Psoas muscle (tissue), 7 donors: ENCODE measurements at regions not wholly inside any gene's neighbourhood (a gene's known extent, or its start where the extent isn't known, plus 50 kb on each side); places are given as distances from the start of the nearest gene placed in this dataset.

Source experiments
- ATAC-seq, 4 donors: fragments of 200-7000 bp; cut with Tn5 transposase; one replicate each; pipeline ENCODE4 v1.9.1; 2020; ENCODE audit warnings: moderate library complexity in 3 of 4, mild to moderate bottlenecking in 2 of 4
- DNase-seq, 2 donors: peaks; one replicate each; pipeline ENCODE4 v3.0.0-alpha.2; 2020
- H3K27ac ChIP-seq: fragments of 200-600 bp; one replicate; pipeline ENCODE4 v1.8.0; 2022
- H3K27me3 ChIP-seq, 3 donors: fragments of 200-600 bp in 1 of 3; one replicate each; pipeline versions ENCODE4 v1.6.1 to v1.8.0; 2013 to 2022; ENCODE audit warnings: low read length in 2 of 3, mild to moderate bottlenecking in 2 of 3, moderate library complexity in 1 of 3; ENCODE audit not compliant: insufficient read depth in 3 of 3
- H3K36me3 ChIP-seq, 2 donors: fragments of 200-600 bp in 1 of 2; one replicate each; pipeline versions ENCODE4 v1.6.1 to v1.8.0; 2013 to 2022; ENCODE audit warnings: low read depth in 1 of 2, mild to moderate bottlenecking in 1 of 2, moderate library complexity in 1 of 2; ENCODE audit not compliant: insufficient read depth in 1 of 2
- H3K4me1 ChIP-seq: fragments of 200-600 bp; one replicate; pipeline ENCODE4 v1.8.0; 2022
- H3K4me3 ChIP-seq: fragments of 200-600 bp; one replicate; pipeline ENCODE4 v1.8.0; 2022; ENCODE audit warnings: mild to moderate bottlenecking
- H3K9me3 ChIP-seq: fragments of 200-600 bp; one replicate; pipeline ENCODE4 v1.8.0; 2022
- WGBS, 3 donors: extraction: QIAGEN DNeasy Blood & Tissue Kit; methylation state at CpG; one replicate each; pipeline versions ENCODE4 v1.1.6 to v1.1.7; 2013; 5-methylcytosine and 5-hydroxymethylcytosine counted together
- intact Hi-C, 2 donors: fragments of 100-400 bp; cut with DNase I; formaldehyde crosslinking; loops; one replicate each; pipeline versions ENCODE4 v1.11.0 to v1.14.2; 2022
- TF ChIP-seq, protein P1 (sequence below): fragments of 200-600 bp; IDR thresholded peaks from one replicate; pipeline ENCODE4 v1.8.0; 2022; ENCODE audit warnings: antibody characterized with exemption
- donor health status: healthy with polysubstance abuse.
- donor health status: DM: no; HTN: no; CAD: no; lungs with moderate emphysema.
- donor health status: Bipolar disorder and iron deficiency.
- donor health status: healthy.
- donor health status: DM: yes; HTN: yes; CAD: no.
- donor health status: DM: no; HTN: no; CAD: no.
- donor health status: DM: yes; HTN: yes; CAD: no.

DNA sequence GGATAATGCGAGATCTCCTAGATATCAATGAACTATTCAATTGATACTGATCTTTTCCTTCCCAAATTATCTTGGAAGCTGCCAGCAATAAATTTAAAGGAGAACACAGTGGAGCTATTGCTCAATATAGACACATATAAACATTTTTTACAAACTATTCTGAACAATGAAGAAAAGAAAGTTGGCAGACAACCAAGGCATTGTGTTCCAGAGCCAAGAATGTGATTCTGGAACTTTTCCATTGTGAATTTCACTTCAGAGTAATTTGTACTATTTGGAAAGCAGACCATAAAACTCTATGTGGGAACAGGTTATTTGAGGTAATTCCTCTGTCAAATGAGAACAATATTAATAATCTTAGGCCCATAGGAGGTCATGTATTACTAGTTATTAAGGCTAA is 588.2 kb downstream of the IRS1 start:
- ATAC-seq, result no peak

DNA sequence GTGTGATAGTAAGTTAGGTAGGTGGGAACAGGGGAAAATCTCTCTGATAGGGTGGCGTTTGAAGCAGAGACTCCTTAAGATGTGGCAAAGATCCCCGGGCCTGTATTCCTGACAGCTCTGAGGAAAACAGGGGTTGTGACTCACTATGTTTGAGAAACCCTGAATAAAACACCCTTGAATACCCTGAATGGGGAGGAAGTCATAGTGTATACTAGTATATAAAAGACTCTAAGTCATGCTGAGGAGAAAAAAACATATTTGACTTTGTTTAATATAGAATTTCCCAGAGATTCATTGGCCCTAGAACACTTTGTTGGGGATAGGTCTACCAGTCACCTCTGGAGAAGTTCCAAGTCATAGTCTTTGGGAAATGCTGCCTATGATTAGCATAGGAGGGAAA is 590.9 kb downstream of the IRS1 start:
- intact Hi-C loops, result no loop called here
- Histone ChIP-seq H3K27me3 (no peaks in the 10 kb centered on the region), H3K9me3 (no peaks in the 10 kb centered on the region), H3K4me1 (peaks cover 3% of the 10 kb centered on the region), H3K36me3 (no peaks in the 10 kb centered on the region), H3K27ac (no peak overlapping the region), H3K4me3 (no peak overlapping the region)
- ATAC-seq (peak in 1 of 4 donors; percentile 27), DNase-seq (no peak)
- TF ChIP-seq, protein P1, sequence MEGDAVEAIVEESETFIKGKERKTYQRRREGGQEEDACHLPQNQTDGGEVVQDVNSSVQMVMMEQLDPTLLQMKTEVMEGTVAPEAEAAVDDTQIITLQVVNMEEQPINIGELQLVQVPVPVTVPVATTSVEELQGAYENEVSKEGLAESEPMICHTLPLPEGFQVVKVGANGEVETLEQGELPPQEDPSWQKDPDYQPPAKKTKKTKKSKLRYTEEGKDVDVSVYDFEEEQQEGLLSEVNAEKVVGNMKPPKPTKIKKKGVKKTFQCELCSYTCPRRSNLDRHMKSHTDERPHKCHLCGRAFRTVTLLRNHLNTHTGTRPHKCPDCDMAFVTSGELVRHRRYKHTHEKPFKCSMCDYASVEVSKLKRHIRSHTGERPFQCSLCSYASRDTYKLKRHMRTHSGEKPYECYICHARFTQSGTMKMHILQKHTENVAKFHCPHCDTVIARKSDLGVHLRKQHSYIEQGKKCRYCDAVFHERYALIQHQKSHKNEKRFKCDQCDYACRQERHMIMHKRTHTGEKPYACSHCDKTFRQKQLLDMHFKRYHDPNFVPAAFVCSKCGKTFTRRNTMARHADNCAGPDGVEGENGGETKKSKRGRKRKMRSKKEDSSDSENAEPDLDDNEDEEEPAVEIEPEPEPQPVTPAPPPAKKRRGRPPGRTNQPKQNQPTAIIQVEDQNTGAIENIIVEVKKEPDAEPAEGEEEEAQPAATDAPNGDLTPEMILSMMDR, result no peak
- WGBS, 3 donors, result 88 to 94% (median 93%) methylated on average over 2 of the region's 2 CpGs

More for the DNA sequence above, 588.2 kb downstream of the IRS1 start:
- intact Hi-C loops, result loop anchor here in 1 of 2 donors (10.0 kb wide), 1 partner anchor 593 kb away; no protein-coding TSS in a partner anchor
- Histone ChIP-seq H3K4me1 (peaks cover 3% of the 10 kb centered on the region), H3K27me3 (no peaks in the 10 kb centered on the region), H3K9me3 (no peaks in the 10 kb centered on the region), H3K36me3 (no peaks in the 10 kb centered on the region), H3K4me3 (no peak overlapping the region), H3K27ac (no peak overlapping the region)
- DNase-seq, result no peak
- 23 to 38% (median 28%) methylated on average over 1 of the region's 1 CpG for WGBS, 3 donors
- TF ChIP-seq, protein P1, result no peak

- no peak overlapping the region for H3K4me3 ChIP-seq
- intact Hi-C loops, result no loop called here
- TF ChIP-seq, protein P1, result no peak
- 23 to 30% (median 26%) methylated on average over 5 of the region's 5 CpGs for WGBS, 3 donors
- no peaks in the 10 kb centered on the region for H3K27me3 ChIP-seq
- no peaks in the 10 kb centered on the region for H3K36me3 ChIP-seq
- no peak overlapping the region for H3K27ac ChIP-seq
- peak in 1 of 2 donors; percentile 40 for DNase-seq
- peak; percentile 61 to 90 (median 76) for ATAC-seq
- no peaks in the 10 kb centered on the region for H3K9me3 ChIP-seq
- peaks cover 3% of the 10 kb centered on the region for H3K4me1 ChIP-seq
These were observed 591.9 kb downstream of the IRS1 start for GRCh38 chr2:226207671-226208070.

- TF ChIP-seq, protein P1, result no peak
- Histone ChIP-seq H3K27ac (no peak overlapping the region), H3K36me3 (no peaks in the 10 kb centered on the region), H3K9me3 (no peaks in the 10 kb centered on the region), H3K4me1 (no peaks in the 10 kb centered on the region), H3K27me3 (no peaks in the 10 kb centered on the region), H3K4me3 (no peak overlapping the region)
- ATAC-seq, result no peak
- 86 to 92% (median 92%) methylated on average over 2 of the region's 2 CpGs for WGBS, 3 donors
- no peak for DNase-seq
- intact Hi-C loops, result no loop called here
These were observed 600.1 kb downstream of the IRS1 start for GRCh38 chr2:226199555-226199954.

- TF ChIP-seq, protein P1, result no peak
- no peak for ATAC-seq
- no peak overlapping the region for H3K4me3 ChIP-seq
- WGBS, 3 donors, result 89 to 92% (median 92%) methylated on average over 4 of the region's 4 CpGs
- no peak overlapping the region for H3K27ac ChIP-seq
- no peaks in the 10 kb centered on the region for H3K36me3 ChIP-seq
- no peaks in the 10 kb centered on the region for H3K27me3 ChIP-seq
- DNase-seq, result no peak
- H3K9me3 ChIP-seq, result no peaks in the 10 kb centered on the region
- no peaks in the 10 kb centered on the region for H3K4me1 ChIP-seq
- intact Hi-C loops, result no loop called here
These were observed 600.7 kb downstream of the IRS1 start for GRCh38 chr2:226198956-226199355.
